HG02642 (cell line): ENCODE measurements at regions not wholly inside any gene's neighbourhood (a gene's known extent, or its start where the extent isn't known, plus 50 kb on each side); places are given as distances from the start of the nearest gene placed in this dataset.
"Not testable (repeated sequence)": the region's sequence is repeated elsewhere in the genome, so short reads cannot be mapped to it uniquely, and the experiment has no call there.

Source experiments
- ATAC-seq: cut with Tn5 transposase; IDR thresholded peaks from one replicate; pipeline ENCODE4 v1.9.1; 2021; ENCODE audit warnings: mild to moderate bottlenecking; ENCODE audit not compliant: unreplicated experiment, poor library complexity

GRCh38 chr7:23930312-23930711 lies 220.3 kb downstream of the STK31 start:
- no peak for ATAC-seq

- no peak for ATAC-seq
Measured at GRCh38 chr7:23931633-23932032, 221.6 kb downstream of the STK31 start.

- ATAC-seq = no peak
Measured at GRCh38 chr7:23938215-23938614, 228.2 kb downstream of the STK31 start.

- ATAC-seq = peak; percentile 74
Measured at GRCh38 chr7:23938937-23939552, 229.0 kb downstream of the STK31 start.

- not testable (repeated sequence) for ATAC-seq
Measured at GRCh38 chr7:23939747-23940146, 229.7 kb downstream of the STK31 start.

GRCh38 chr7:23941551-23941950 lies 231.5 kb downstream of the STK31 start:
- no peak for ATAC-seq

GRCh38 chr7:23942032-23942431 lies 232.0 kb downstream of the STK31 start:
- ATAC-seq = no peak

GRCh38 chr7:23944131-23944530 lies 234.1 kb downstream of the STK31 start:
- no peak for ATAC-seq

- ATAC-seq = no peak
Measured at GRCh38 chr7:23945472-23945871, 235.5 kb downstream of the STK31 start.

GRCh38 chr7:23955145-23955544 lies 245.1 kb downstream of the STK31 start:
- ATAC-seq = no peak

GRCh38 chr7:23955600-23956149 lies 245.7 kb downstream of the STK31 start:
- no peak for ATAC-seq

GRCh38 chr7:23956772-23957576 lies 247.0 kb downstream of the STK31 start:
- ATAC-seq = no peak

- ATAC-seq = no peak
Measured at GRCh38 chr7:23959821-23960220, 249.8 kb downstream of the STK31 start.

- no peak for ATAC-seq
Measured at GRCh38 chr7:23960361-23960760, 250.3 kb downstream of the STK31 start.

GRCh38 chr7:23963461-23964165 lies 253.6 kb downstream of the STK31 start:
- ATAC-seq = no peak

GRCh38 chr7:23964715-23965114 lies 254.7 kb downstream of the STK31 start:
- ATAC-seq = no peak

- ATAC-seq = no peak
Measured at GRCh38 chr7:23965296-23965695, 255.3 kb downstream of the STK31 start.

- no peak for ATAC-seq
Measured at GRCh38 chr7:23966941-23967340, 256.9 kb downstream of the STK31 start.

- no peak for ATAC-seq
Measured at GRCh38 chr7:23967949-23968599, 258.1 kb downstream of the STK31 start.

GRCh38 chr7:23968791-23969190 lies 258.8 kb downstream of the STK31 start:
- no peak for ATAC-seq

- ATAC-seq = no peak
Measured at GRCh38 chr7:23969443-23969842, 259.4 kb downstream of the STK31 start.
